Amygdala (tissue), 56 donors: ENCODE measurements at regions not wholly inside any gene's neighbourhood (a gene's known extent, or its start where the extent isn't known, plus 50 kb on each side); places are given as distances from the start of the nearest gene placed in this dataset.
"Not testable (repeated sequence)": the region's sequence is repeated elsewhere in the genome, so short reads cannot be mapped to it uniquely, and the experiment has no call there.

Source experiments
- DNase-seq, 56 donors: peaks; one replicate each; lab custom pipeline; 2025; lab: John Stamatoyannopoulos, UW

- no peak for DNase-seq
These were observed 876.5 kb downstream of the EPHA4 start for GRCh38 chr2:220695397-220696279.

- DNase-seq = no peak
These were observed 875.8 kb downstream of the EPHA4 start for GRCh38 chr2:220696280-220696669.

- DNase-seq = no peak
These were observed 875.1 kb downstream of the EPHA4 start for GRCh38 chr2:220697011-220697410.

- no peak for DNase-seq
These were observed 871.0 kb downstream of the EPHA4 start for GRCh38 chr2:220701115-220701514.

- no peak for DNase-seq
These were observed 868.8 kb downstream of the EPHA4 start for GRCh38 chr2:220703279-220703678.

- no peak for DNase-seq
These were observed 868.0 kb downstream of the EPHA4 start for GRCh38 chr2:220704081-220704480.

GRCh38 chr2:220704810-220705209 is 867.3 kb downstream of the EPHA4 start:
- DNase-seq = no peak

GRCh38 chr2:220705678-220706077 is 866.4 kb downstream of the EPHA4 start:
- no peak for DNase-seq

GRCh38 chr2:220707261-220707660 is 864.8 kb downstream of the EPHA4 start:
- no peak for DNase-seq

GRCh38 chr2:220708366-220708765 is 863.7 kb downstream of the EPHA4 start:
- DNase-seq = no peak

- no peak for DNase-seq
These were observed 854.8 kb downstream of the EPHA4 start for GRCh38 chr2:220717283-220717682.

GRCh38 chr2:220736778-220737177 is 835.3 kb downstream of the EPHA4 start:
- DNase-seq = no peak

- no peak for DNase-seq
These were observed 828.9 kb downstream of the EPHA4 start for GRCh38 chr2:220743203-220743602.

GRCh38 chr2:220744861-220745260 is 827.2 kb downstream of the EPHA4 start:
- no peak for DNase-seq

- no peak for DNase-seq
These were observed 826.4 kb downstream of the EPHA4 start for GRCh38 chr2:220745682-220746081.

- DNase-seq = no peak
These were observed 824.4 kb downstream of the EPHA4 start for GRCh38 chr2:220747736-220748135.

GRCh38 chr2:220748875-220749479 is 823.1 kb downstream of the EPHA4 start:
- no peak for DNase-seq

- no peak for DNase-seq
These were observed 818.6 kb downstream of the EPHA4 start for GRCh38 chr2:220753486-220753885.

- no peak for DNase-seq
These were observed 815.5 kb downstream of the EPHA4 start for GRCh38 chr2:220756653-220757052.

GRCh38 chr2:220758376-220758775 is 813.7 kb downstream of the EPHA4 start:
- not testable (repeated sequence) for DNase-seq

GRCh38 chr2:220764171-220764570 is 807.9 kb downstream of the EPHA4 start:
- DNase-seq = no peak

GRCh38 chr2:220767591-220768255 is 804.4 kb downstream of the EPHA4 start:
- DNase-seq = no peak
